CD4-positive, alpha-beta T cell treated with Interleukin-4 for 1 hour (primary cell): ENCODE measurements at regions not wholly inside any gene's neighbourhood (a gene's known extent, or its start where the extent isn't known, plus 50 kb on each side); places are given as distances from the start of the nearest gene placed in this dataset.
"Not testable (repeated sequence)": the region's sequence is repeated elsewhere in the genome, so short reads cannot be mapped to it uniquely, and the experiment has no call there.

Experiments
- DNase-seq, 2 donors: peaks; one replicate each; pipeline ENCODE4 v3.0.0-alpha.2; 2020 to 2022

DNA sequence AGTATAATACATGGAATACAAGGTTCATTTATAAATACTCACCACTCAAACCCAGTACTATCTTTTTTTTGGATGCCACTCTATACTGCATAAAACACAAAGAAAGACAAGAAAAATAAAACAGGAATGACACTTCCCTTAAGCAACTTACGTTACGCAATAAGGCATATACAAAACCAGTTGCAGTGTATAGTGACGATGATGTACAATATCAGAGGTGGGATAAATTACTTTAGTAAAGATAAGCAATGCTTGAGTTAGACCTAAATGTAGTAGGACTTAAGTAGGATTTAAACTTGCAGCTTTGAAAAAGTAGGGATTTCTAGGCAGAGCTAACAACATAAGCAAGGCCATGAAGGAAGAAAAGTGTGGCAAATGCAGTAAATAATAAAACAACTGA lies 374.9 kb downstream of the SPRY2 start:
- no peak for DNase-seq

DNA sequence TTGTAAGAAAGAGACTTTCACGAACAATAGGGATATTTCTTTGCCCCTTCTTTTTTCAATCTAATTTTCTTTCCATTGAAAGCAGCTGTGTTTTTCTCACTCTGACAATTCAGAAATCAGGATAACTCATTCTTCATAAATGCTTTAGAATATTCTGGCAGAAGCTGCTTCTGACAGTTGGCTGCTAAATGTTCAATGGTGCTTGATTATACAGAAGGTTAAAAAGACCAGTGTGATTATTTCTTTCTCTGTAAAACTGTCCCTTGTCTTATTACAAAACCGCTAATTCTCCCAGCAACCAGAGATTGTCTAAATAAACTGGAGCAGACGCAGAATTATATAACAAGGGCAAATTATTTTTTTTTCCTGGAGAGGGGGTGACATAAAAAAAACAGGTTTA lies 394.4 kb downstream of the SPRY2 start:
- DNase-seq = no peak

DNA sequence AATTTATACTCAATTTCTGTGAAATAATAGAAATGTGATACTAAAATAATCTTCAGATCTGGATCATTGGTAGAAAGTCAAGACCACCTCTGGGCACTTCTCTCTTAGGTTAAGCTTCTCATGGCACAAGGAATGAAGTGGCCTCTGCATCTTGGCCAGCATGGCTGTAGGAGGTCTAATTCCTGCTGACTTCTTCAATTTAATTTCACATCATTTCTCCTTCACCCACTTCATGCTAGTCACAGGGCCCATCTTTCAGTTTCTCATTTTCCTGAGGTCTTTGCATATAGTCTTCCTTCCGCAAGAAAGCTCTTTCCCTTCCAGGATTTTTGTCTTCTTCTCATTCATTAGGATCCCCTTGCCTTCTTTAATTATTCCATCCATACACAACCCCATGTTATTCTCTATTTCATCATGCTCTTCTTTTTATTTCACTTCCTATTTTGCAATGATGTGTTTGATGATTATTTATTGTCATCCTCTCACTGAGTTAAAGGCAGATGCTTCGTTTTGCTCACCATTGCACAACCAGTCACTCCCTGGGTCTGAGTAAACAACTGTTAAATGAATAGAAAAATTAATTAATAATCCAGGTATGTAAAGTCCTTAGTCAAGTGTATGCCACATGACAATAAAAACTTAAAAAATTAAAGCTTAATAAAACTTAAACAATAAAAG lies 397.4 kb downstream of the SPRY2 start:
- no peak for DNase-seq

DNA sequence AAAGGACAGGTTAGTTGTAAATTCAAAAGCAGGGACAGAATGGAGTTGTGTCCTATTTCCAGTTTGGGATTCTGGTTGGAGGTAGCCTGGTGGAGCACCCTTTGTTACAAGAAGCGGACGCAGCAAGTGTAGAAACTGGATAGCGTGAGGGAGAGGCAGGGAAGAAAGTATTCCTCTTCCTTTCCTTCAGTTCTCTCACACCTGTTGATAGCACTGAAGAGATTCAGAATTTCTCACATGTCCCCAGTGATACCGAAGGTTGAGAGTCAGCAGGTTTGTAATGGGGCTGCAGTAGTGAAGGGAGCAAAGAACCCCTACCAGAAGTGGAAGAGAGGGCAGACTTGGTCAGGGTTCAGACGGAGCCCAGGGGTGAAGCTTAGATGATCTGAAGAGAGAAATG lies 399.2 kb downstream of the SPRY2 start:
- DNase-seq = no peak

DNA sequence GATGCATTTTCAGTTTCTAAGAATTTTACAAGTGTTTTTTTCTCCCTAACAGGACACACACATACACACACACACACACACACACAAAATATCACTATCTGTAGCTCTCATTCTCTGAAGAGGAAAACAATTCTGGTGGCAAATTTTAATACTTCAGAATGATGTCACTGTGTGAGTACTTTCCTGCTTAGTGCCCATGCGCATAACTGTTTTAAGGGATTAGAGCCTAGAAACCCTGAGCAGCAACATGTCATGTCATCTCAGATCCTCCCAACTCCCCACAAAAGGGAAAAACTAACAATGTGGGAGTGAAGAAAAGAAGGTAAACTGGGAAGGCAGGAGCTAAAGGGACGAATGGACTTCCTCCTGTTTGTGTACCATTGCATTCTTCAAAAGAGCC lies 401.2 kb downstream of the SPRY2 start:
- no peak for DNase-seq

DNA sequence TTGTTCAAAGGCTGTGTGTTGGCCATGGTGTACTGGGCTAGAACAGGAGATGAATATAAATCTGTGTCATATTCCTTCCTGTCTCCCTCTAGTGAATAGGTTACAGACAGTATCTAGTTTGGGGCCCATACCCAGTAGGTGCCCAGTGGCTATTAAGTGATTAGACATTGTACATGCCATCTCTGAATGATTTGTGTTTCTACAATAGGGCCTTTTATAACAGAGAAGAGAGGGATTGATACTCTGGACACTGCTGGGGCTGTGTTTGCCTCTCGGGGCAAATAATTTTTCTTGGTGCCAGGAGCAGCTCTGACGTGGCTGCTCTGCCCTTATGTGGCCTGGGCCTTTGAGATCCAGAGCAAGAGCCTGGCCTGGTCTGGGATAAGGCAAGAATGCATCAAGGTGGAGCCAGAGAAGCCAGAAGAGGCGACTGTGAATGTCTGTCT lies 403.1 kb downstream of the SPRY2 start:
- DNase-seq = no peak

DNA sequence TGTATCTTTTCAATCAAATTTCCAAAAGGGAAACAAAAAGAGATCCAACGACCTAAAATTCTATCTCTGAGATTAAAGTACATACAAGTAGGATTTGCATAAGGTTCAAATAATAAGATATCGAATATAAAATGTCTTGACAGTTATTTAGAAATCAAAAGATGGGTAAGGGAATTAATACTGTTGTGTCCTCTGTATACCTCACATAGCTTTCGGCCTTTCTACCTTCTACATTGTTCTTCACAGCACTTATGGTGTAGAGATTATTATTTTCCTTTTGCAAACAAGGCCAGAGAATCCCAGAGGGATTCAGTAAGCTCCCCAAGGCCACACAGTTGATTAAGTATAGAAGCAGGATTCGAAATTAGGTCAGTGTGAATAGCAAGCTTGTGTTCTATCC lies 403.6 kb downstream of the SPRY2 start:
- no peak for DNase-seq

DNA sequence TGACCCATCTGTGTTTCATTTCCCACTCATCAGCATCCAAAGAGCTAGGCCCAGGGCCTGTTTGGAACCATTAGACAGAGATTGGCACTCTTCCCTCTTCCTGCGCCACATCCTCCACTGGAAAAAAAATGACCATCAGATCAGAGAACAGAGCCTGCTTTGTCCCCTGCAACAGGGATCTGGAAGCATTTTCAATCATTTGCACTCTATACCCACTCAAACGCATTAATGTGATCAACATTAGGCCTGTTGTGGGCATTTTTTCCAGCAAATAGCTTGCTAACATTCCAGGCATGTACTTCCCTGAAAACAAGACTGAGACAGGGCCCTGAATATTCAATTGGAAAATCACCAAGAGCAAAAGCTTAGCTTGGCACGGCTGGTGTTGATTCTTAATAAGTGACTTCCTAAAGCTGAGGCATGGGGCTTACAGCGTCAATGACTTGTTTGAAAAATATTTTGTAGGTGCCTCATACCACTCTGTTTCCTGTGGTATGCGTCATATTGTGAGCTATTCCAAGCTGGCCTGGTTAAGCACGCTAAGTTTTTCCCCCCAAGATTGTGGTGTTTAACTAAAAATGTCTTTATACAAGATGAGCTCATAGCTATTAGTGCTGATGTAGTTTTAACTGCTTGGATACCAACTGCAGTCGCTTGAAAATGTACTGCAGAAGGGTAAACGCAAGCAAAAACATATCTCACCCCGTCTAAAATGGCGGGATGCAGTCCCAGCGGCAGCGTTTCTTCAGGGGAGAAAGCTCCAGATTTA lies 404.4 kb downstream of the SPRY2 start:
- DNase-seq = no peak

DNA sequence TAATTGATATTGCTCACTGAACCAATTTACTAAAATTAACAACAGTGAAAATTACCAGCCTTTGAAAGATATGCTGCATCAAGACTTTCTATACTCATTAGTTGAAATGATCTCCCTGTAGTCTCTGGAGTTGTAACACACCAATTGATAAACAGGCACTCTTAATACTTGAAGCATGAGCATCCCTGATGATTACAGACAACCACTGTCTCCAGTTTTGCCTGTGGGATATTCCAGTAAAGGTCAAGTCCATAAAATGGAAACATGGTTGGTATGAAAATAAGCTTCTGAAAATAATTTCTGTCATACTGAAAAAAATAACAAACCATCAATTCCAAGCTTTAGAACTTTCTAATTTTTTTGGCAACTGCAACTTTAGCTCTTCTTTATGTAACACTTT lies 405.8 kb downstream of the SPRY2 start:
- DNase-seq = no peak

DNA sequence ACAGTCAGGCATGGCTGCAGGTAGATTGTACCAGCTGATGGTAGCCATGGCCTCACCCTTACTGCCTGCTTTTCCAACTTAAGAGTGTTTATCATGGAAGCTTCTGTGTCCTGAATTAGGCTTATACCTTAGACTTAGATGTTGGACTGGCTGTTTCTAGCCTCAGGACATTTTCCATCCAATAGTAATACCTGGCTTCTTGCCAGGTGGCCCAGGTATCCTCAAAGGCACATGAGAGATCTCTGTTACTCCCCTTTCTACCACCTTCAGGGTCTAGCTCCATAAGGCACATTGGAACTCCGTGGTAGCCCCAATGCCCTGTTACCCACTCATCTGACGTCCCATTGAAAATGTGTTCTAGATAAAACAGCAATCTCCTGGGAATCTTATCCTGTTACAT lies 407.5 kb downstream of the SPRY2 start:
- DNase-seq = no peak

DNA sequence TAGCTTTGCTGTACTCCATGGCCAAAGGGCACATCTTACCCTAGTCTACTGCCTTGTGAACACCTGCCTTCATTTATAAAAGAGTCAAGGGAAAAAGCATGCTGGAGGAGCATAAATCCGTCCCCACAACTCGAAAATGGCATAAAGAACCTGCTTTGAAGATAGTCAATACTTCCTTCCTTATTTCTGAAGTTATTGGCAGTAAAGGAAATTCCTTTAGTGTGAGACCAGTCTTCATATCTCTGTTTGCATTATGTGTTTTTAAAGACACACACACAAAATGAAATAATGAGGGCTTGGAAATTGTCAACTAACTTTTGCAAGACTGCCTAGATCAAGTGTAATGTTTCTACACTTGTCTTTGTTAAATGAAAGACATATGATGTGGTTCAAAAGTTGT lies 408.4 kb downstream of the SPRY2 start:
- DNase-seq = no peak

DNA sequence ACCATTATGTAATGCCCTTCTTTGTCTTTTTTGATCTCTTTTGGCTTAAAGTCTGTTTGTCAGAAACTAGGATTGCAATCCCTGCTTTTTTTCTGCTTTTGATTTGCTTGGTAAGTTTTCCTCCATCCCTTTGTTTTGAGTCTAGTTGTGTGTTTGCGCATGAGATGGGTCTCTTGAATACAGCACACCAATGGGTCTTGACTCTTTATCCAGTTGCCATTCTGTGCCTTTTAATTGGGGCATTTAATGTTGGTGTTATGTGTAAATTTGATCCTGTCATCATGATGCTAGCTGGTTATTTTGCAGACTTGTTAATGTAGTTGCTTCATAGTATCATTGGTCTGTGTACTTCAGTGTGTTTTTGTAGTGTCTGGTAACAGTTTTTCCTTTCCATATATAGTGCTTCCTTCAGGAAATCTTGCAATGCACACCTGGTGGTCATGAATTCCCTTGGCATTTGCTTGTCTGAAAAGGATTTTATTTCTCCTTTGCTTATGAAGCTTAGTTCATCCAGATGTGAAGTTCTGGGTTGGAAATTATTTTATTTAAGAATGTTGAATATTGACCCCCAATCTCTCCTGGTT lies 416.9 kb downstream of the SPRY2 start:
- not testable (repeated sequence) for DNase-seq

DNA sequence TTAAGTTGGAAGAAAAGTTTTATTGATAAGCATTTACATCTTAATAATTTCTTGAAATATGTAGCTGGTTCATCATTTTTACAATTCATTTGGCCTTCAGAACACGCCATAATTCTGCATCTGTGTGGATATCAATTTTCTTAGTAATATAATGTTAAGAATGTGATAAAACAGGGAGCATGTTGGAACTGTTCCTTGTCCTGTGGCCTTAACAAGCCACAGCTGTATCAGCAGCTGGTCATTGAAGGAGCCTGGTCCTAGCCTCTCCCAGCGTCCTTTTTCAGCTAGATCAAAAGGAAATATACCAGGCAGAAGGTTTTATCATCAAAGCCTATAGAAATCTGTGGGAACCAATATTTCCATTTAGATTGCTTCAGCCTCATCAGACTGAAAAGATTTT lies 421.8 kb downstream of the SPRY2 start:
- DNase-seq = no peak

DNA sequence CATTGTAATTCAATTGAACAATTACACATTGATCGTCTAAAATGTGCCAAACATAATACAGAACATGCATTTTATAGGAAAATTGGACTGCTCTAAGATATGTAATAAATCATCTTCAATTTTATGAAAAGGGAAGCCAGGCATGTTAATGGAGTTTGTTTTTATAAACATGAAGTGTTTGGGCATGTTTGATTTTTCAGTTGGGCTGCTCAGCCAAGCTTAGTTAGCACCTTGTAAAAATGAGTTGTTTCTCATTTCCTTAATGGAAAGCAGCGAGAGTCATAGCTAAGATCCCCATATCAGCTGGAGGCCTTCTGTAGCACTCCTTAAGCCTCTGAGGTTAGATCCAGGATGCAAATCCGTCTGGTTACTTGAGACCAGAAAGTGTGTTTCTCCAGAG lies 422.3 kb downstream of the SPRY2 start:
- DNase-seq = no peak

DNA sequence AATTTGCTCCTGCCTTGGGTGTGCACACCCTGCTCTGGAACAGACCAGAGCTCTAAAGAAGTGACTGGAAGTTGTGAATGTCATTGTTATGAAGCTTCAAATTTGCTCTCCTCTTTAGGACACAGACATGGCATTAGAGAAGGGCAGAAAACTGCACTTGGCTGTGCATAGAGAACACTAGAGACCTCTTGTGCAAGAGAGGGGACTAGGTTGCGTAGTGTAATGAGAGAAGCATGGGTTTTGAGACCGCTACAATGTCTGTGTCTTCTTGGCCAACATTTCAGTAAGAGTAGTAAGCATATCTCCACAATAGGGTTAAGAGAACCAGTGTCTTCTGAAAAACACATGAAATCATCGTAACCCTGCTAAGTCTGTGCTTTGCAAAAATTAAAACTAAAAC lies 423.3 kb downstream of the SPRY2 start:
- no peak for DNase-seq

DNA sequence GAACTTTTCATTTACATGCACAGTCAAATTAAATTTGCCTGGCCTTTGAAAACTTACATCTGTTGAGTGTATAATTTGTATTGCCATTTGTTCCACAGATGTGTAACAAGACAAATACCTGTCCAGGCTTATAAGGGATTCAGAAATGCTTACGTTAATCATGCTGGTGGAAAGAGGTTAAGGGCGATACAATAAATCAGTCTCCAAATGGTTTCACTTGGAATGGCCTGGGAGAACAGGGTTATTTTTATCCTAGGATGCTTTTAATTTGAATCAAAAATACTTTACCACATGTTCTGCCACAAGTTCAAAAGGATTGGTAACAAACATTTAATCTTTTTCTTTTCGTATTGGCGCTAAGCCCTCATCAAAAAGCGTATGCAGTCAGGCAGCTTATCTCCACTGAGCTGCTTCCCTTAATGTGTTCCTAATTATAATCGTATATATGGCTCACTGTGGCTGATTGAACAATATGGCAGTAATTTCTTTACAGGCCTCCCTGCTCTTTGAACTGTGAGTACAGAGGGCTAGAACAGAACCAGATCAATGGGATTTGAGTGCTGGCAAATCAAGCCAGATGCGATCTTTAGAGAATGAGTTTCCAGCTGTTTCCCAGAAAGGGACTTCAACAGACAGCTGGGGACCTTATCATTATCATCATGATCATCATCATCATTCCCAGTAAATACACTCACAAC lies 425.7 kb downstream of the SPRY2 start:
- DNase-seq = no peak

DNA sequence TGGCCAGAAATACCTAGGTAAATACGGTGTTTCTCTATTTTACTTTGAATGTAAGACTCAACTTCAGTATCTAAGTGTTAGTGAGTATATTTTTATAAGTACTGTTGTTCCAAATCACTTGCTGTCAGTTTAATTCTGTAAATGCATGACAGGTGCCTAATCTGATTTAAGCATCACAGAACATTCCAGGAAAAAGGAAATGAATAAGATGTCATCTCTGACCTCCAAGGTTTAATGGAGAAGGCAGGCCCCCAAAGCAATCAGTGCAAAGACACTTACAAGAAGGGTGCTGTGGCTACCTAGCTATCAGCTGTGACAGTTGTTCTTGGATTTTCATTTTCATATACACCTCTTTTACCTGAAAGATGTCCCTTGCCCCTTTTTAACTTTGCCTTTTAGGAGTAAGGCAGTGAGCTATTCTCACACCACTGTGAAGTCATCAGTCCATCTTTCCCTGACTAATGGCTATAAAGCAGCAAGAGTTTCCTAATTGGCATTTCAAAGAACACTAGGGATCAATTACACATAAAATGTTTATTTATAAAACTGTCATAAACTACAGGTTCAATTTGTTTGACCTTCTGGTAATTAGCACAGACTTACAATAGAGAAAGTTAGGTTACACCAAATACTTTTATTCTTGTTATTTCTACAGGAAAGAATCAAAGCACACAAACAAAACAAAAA lies 427.6 kb downstream of the SPRY2 start:
- no peak for DNase-seq

DNA sequence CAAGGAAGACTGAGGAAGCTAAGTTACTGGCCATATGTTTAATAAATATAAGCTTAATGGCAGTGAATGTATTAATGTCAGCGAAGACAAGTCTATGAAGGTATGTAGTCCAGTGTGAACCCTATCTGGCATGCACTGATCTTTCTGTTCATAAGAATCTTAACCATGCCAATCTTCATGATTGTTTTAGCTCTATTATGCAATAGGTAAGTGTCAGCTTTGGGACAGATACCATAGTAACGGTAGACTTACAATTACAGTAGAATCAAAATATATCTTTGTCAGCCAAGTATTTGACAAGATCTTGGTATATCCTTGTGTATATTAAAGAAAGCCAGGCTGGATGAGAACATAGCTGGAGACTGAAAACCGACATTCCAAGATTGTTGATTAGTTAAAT lies 428.5 kb downstream of the SPRY2 start:
- DNase-seq = no peak

DNA sequence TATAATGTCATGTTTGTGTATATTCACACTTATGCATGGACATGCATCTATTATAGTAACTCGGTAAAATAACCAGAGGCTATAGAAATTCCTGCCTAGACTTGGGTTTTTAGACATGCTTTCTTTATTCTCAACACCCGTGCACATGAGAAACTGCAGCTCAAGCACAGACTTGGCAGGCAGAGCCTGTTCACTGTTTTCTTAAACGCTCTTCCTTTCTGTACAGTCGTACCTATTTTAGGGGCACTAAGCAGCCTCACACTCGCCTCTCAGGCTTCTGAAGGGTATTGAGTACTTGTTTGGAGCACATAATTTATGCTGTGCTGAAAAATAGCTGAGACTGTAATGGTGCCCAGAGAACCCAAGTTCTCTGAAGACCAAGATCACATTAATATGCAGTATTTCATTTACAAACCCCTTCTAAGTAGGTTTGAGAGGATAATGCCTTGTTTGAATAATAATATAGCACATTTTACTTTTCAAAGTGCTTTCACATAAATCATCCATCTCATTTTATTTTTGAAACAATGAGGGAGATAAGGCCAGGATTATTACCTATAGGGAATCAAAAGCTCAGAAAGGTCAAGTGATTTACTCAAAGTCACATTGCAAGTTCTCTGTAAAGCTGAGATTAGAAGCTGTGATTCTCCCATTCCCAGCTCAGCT lies 429.9 kb downstream of the SPRY2 start:
- DNase-seq = no peak

DNA sequence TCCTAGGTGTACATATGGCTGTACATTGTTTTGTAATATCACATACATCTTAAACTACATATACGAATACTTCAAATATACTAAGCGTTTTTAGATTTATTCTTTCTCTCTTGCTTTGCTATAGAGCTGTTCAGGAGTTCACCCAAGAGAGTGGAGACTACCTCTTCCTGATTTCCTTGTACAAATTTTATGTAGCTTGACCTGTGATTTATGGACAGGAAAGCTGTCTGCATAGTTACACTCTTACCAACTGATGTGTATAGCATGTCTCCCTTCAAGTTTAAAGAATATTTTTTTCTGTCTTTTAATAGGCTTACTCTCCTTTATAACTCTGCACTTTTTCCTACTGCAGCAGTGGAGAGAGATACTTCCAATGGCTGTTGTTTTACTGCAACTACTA lies 428.7 kb downstream of the NDFIP2 start:
- DNase-seq = no peak

DNA sequence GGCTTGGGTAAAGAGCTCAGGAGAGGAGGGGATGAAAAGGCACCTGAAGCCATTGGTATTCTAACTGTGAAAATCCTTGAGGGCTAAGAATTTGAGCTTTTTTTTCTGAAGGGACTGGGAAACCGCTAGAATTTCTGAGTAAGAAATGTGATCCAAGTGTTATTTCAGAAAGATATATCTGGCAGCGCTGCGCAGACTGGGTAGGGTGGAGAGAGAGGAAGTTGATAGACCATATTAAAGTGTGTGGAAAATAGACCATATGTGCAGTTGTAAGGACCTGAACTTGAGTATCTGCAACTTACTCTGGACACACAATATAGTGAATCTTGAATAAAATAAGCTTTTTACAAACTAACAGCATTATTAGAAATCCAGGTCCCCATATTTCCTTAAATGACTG lies 427.4 kb downstream of the NDFIP2 start:
- DNase-seq = no peak

DNA sequence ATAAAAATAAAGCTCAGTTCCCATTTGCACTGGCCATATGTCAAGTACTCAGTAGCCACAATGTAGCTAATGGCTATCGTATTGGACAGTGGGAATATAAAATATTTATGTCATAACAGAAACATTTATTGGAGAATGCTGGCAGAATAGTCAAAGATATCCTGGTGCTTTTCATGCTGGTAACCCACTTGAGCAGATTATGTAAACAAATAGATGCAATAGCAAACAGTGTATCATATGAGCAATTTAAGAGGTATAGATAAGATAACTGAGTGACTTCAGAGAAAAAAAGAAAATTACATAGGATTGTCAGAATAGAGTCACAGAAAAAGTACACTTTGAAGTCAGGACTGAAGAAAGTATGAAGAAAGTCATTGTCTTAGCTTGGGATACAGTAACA lies 426.6 kb downstream of the NDFIP2 start:
- DNase-seq = no peak

DNA sequence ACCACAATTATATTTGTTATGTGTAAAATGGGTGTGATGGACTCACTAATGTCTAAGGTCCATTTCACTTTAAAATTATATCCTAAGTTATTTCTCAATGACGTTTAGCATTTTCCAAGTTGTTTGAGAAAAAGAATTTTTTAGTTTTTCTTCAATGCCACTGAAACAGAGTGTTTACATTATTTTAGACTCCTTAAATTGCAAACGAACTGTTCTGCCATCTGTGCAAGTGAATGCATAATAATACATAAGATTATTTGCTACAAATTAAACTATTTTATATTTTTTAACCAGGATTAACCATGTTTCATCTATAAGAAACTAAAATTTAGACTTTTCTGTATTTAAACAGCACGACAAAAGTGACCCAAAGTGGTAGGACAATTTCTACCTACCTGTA lies 425.4 kb downstream of the NDFIP2 start:
- no peak for DNase-seq
